Suprapubic skin (tissue), 4 donors: ENCODE measurements at regions not wholly inside any gene's neighbourhood (a gene's known extent, or its start where the extent isn't known, plus 50 kb on each side); places are given as distances from the start of the nearest gene placed in this dataset.

Experiments
- EP300 ChIP-seq: sonication (generic); formaldehyde crosslinking; IDR thresholded peaks from one replicate; pipeline ENCODE4 v1.6.1; 2017; ENCODE audit warnings: antibody characterized with exemption
- POLR2A ChIP-seq, 2 donors: fragments of 450-650 bp; IDR thresholded peaks; one replicate each; pipeline ENCODE4 v1.6.1; 2017; ENCODE audit warnings: antibody characterized with exemption in 2 of 2, mild to moderate bottlenecking in 2 of 2, moderate library complexity in 2 of 2
- POLR2AphosphoS5 ChIP-seq, 3 donors: sonication (generic); formaldehyde crosslinking; IDR thresholded peaks; one replicate each; pipeline ENCODE4 v1.6.1; 2017; ENCODE audit warnings: antibody characterized with exemption in 3 of 3
- TF ChIP-seq, protein P1 (sequence below), 2 donors: fragments of 200-600 bp in 1 of 2; fragments of 450-650 bp in 1 of 2; sonication (generic) in 1 of 2; IDR thresholded peaks; one replicate each; pipeline ENCODE4 v1.5.1; 2016 to 2019; ENCODE audit warnings: antibody characterized with exemption in 2 of 2, mild to moderate bottlenecking in 1 of 2, moderate library complexity in 1 of 2

DNA sequence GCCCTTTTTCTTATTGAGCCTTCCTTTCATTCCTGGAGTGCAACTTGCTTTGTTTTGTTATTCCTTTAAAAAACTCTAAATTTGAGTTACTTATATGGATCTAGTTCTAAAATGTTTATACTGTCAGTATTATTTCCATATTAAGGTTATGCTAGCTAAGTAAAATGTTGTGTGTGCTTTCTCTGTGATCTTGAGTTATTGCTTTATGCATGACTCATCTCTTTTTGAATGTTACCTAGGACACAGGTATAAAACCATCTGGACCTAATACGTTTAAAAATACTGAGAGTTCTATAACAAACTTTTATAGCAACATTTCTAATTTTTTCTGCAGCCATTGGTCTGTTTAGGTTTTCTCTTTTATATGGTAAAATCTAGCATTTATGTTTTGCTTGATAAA is 132.8 kb upstream of the LGR5 start:
- TF ChIP-seq, protein P1, sequence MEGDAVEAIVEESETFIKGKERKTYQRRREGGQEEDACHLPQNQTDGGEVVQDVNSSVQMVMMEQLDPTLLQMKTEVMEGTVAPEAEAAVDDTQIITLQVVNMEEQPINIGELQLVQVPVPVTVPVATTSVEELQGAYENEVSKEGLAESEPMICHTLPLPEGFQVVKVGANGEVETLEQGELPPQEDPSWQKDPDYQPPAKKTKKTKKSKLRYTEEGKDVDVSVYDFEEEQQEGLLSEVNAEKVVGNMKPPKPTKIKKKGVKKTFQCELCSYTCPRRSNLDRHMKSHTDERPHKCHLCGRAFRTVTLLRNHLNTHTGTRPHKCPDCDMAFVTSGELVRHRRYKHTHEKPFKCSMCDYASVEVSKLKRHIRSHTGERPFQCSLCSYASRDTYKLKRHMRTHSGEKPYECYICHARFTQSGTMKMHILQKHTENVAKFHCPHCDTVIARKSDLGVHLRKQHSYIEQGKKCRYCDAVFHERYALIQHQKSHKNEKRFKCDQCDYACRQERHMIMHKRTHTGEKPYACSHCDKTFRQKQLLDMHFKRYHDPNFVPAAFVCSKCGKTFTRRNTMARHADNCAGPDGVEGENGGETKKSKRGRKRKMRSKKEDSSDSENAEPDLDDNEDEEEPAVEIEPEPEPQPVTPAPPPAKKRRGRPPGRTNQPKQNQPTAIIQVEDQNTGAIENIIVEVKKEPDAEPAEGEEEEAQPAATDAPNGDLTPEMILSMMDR (IDR thresholded peaks at IDR 0.05), result no peak
- TF ChIP-seq POLR2A (IDR thresholded peaks at IDR 0.05) (no peak), EP300 (no peak), POLR2AphosphoS5 (IDR thresholded peaks at IDR 0.05) (no peak)
